GM18498 (cell line): ENCODE measurements at regions not wholly inside any gene's neighbourhood (a gene's known extent, or its start where the extent isn't known, plus 50 kb on each side); places are given as distances from the start of the nearest gene placed in this dataset.
A peak's percentile ranks its signal among the peaks of the same experiment; 100 is the strongest.
"Not testable (repeated sequence)": the region's sequence is repeated elsewhere in the genome, so short reads cannot be mapped to it uniquely, and the experiment has no call there.

Source experiments
- ATAC-seq: cut with Tn5 transposase; IDR thresholded peaks from one replicate; pipeline ENCODE4 v1.9.1; 2021; ENCODE audit warnings: mild to moderate bottlenecking, moderate library complexity; ENCODE audit not compliant: unreplicated experiment

DNA sequence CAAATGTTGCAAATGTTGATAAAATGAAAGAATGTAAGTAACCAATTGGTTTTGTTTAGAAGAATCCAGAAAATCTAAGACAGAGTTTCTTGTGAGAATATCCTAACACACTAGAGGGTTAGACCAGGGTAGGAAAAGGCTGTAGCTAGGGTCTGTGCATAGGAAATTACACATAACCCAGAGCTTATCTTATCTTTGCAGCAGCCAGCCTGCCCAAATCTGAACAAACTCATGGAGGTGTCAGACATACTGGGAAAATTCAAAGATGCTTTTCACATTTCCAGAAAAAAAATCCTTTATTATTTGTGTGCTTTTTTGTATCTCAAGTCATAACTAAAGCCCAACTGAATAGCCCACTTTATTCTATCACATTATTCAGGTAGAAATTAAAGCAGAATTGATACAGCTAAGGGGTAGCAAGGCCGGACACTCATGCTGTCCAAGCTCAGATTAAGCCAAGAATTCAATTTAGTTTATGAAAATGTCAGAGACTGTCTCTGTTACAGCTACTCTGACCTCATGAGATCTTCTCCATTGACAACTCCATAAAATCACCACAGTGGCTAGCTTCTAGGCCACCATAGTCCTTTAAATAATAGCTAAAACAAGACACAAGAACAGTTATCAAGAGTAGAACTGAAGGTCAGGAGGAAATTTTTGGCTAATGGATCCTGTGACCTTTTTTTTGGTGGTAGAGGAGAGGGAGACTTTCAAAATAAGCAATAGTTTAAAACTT lies 169.6 kb upstream of the RASSF8 start:
- ATAC-seq = no peak

DNA sequence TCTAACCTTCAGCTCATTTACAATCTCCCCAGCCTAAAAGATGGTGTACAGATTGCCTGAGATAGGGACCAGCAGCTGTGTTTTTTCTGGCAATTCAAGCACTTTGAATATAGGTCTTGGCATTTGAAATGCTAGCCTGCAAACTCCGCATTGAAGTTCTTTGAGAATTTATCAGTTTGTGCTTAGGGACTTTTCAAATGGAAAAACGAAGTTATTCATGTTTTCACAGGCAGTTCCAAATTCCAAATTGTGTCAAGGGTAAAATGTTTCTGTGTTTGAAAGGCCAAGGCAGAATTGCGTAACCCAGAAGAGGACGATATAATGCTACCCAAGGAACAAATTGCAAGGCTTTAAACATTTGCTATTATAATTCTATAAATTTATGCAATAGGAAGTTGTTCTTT lies 168.9 kb upstream of the RASSF8 start:
- ATAC-seq = no peak

DNA sequence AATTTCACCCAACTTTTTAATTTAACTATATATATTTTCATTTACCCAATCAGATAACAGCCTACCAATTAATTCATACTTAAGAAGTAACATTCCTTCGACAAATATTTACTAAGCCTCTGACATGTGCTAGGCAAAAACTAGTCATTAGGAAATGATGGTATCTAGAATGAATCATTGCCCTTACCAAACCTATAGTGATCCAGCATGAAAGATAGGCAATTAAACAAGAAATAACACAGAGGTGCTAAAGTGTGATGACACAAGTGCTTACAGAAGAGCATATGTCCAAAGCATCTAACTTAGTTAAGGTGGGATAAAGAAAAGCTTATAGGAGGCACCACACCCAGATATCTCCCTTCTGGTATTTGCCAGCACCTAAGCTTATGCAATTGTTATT lies 166.5 kb upstream of the RASSF8 start:
- no peak for ATAC-seq

DNA sequence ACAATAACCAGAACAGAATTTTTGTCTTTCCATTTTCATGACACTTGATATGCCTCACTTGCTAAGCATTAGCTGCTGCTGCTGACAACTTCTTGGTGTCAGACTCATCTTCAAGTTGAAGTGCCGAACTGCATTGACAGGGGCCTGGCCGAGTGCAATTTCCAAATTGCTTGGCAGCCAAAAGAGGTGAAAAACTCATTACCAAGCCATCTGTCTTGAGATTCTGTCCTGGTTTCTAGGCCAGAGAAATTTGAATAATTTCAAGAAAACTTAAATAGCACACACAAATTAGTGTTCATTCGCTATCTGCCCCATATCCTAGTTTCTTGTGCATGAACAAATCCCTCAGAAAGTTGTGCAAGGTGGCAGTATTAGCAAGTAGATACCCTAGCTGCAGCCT lies 165.3 kb upstream of the RASSF8 start:
- no peak for ATAC-seq

DNA sequence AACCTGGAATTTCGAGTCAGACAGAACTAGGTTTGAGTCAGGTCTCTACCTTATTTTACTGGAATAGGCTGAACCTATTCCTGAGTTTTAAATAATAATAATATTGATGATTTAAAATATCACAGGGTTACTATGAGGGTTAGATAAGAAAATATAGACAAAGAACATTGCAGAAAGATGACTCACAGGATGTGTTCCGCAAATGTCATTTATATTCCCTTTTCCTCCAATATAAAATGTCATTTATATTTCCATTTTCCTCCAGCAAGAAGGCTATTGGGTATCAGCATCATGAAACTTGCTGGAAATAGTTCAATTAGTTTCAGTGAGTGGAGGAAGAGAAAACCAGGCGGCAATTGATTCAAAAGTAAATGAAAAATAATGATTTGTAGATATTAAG lies 163.9 kb upstream of the RASSF8 start:
- ATAC-seq = no peak

DNA sequence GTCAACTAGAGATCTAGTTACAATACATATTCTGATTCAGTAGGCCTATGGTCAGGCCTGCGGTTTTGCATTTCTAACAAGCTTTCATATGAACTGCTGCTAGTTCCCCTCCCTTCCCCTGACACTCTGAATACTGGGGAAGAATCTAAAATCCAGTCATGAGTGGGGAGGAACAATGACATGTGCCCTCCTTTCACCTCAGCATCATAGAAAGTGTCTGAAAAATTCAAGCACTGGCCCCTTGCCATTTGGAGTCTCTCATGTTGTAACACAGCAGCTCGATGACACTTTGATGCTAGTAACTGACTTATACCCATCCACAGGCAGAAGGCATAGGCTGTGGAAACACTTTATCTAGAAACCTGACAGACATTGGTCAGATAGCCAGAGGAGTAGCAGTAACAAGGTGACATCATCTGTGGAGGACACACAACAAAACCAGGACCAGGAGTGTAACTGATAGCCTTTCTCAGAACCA lies 161.9 kb upstream of the RASSF8 start:
- no peak for ATAC-seq

DNA sequence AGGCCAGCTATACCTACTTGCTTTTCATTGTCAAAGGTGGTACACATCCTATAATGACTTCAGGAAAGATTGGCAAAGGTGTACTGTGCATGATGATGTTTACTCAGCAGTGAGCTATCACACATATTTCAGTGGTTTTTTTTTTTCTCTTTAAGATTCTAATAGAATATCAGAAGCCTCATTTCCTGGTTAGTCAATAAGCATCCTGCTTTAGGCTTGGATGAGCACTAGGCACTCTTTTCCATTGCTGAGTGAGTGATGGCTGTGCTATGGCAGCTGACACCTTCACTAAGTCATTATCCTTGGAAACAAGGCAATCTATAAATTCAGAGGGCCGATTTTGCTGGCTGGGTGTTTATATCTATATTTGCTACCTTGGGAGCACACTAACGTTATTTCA lies 161.1 kb upstream of the RASSF8 start:
- no peak for ATAC-seq

DNA sequence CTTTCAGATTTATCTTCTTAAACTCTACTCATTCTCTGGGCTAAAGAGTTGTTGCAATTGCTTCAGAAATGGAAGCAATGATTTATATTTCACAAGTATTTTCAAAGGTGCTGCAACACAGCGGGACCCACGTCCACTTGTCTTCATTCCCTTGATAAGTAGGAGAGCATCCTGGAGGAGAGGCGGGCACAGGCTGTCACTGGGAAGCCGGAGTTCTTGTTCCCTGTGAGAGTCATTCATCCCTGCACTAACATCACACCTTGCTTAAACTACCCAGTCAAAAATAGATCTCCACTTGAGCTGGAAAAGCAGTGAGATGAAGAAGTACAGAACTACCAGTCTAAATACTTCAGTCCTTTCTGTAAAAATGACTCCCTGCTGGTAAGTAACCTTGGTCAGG lies 160.5 kb upstream of the RASSF8 start:
- no peak for ATAC-seq

DNA sequence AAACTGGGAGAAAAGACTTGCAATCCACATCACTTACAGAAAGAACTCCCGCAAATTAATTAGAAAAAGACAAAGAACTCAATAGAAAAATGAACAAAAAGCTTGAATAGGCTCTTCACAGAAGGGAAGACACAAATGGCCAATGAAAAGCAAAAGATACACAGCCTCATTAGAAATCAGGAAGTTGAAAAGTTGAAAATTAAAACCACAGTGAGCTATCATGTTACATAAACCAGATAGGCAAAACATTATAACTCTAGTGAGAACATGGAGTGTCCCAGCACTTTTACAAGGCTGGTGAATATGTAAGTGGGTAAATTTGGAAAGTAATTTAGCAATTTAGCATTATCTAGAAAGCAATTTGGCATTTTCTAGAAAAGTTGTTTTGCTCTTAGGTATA lies 158.4 kb upstream of the RASSF8 start:
- no peak for ATAC-seq

DNA sequence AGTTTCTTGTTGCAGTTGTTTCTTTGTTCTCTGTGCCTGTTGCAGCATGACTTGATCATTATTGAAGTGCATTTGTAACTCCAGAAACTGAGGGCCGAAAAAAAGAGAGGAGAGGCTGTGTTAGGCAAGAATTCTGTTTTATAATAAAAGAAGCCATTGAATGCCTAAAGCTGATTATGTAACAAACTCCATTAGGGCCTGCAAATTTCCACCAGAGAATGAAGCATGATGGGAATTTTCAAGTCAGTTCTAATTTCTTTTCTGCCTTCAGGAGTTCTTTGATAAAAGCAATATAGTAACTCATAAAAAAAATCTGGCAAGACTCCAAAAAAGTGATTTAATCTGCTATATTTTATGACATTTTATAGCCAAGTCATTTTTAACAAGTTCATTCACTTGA lies 156.7 kb upstream of the RASSF8 start:
- ATAC-seq = no peak

DNA sequence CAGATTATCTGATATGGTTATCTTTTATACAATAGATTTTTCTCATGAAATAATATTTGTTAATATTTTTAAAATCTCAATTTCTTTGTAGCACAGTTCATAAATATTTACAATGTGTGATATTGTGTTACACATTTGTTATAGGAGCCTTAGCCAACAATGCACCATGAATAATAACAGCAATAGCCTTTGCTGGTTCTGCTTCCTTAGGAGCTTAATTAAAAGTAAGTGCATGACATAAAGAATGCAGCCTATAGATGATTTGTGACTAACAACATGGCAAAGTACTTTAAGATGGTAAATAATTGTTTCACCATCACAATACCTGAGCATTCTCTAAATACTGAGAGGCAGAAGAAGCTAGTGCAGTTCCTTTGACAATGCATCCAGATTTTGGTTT lies 156.3 kb upstream of the RASSF8 start:
- no peak for ATAC-seq

DNA sequence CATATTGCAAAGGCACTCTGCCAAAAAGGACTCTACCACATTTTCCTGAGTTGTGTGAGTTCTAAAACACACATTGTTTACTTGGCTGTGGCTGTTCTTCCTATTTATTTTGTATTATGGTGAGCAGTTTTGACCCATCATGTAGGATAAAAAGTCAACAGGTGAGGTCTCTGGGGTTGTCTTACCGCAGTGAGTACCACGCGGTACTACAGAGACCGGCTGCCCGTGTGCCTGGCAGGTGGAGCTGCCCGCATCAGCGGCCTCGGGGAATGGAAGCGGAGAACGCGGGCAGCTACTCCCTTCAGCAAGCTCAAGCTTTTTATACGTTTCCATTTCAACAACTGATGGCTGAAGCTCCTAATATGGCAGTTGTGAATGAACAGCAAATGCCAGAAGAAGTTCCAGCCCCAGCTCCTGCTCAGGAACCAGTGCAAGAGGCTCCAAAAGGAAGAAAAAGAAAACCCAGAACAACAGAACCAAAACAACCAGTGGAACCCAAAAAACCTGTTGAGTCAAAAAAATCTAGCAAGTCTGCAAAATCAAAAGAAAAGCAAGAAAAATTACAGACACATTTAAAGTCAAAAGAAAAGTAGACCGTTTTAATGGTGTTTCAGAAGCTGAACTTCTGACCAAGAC lies 155.3 kb upstream of the RASSF8 start:
- not testable (repeated sequence) for ATAC-seq

DNA sequence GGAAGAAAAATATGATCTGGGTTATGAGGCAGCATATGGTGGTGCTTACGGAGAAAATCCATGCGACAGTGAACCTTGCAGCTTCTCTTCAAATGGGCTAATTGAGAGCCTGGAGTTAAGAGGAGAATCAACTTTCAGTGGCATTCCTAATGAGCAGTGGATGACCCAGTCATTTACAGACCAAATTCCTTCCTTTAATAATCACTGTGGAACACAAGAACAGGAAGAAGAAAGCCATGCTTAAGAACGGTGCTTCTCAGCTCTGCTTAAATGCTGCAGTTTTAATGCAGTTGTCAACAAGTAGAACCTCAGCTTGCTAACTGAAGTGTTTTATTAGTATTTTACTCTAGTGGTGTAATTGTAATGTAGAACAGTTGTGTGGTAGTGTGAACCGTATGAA lies 154.2 kb upstream of the RASSF8 start:
- ATAC-seq = not testable (repeated sequence)

DNA sequence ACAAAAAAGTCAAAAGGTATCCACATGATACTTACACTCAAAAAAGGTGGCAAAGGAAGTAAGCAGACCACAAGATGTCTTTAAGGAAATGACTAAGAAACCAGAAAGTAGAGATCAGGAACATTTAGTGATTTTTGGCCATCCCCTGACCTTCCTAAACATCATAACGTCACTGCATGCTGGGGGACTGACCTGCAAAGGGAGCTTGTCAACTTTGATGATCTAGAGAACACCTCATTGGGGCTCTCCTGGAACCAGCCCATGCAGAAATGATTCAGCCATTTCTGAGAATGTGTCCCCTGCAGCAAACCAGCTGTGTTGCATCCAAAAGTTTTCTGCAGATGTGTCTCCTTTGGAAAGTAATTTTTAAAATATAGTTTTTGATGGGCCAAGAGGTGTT lies 152.2 kb upstream of the RASSF8 start:
- no peak for ATAC-seq

DNA sequence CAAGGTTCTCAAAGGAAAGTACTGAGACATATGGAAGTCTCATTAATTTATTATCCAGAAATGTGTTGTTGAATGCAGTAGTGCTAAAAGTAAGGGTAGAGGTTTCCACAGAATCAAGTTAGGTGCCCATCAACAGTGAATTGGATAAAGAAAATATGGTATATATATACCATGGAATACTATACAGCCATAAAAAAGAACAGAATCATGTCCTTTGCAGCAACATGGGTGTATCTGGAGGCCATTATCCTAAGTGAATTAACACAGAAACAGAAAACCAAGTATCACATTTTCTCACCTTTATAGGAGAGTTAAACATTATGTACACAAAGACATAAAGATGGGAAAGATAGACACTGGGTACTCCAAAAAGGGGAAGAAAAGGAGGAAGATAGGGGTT lies 149.9 kb upstream of the RASSF8 start:
- no peak for ATAC-seq

DNA sequence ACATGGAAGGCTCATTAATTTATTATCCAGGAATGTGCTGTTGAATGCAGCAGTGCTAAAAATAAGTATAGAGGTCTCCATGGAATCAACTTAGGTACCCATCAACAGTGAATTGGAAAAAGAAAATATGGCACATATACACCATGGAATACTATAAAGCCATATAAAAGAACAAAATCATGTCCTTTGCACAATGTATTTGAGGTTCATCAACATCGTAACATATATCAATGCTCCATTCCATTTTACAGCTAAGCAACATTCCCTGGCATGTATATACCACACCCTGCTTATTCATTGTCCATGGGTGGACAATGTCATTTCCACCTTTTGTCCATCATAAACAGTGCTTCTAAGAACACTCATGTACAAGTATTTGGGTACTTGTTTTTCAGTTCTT lies 147.8 kb upstream of the RASSF8 start:
- no peak for ATAC-seq

DNA sequence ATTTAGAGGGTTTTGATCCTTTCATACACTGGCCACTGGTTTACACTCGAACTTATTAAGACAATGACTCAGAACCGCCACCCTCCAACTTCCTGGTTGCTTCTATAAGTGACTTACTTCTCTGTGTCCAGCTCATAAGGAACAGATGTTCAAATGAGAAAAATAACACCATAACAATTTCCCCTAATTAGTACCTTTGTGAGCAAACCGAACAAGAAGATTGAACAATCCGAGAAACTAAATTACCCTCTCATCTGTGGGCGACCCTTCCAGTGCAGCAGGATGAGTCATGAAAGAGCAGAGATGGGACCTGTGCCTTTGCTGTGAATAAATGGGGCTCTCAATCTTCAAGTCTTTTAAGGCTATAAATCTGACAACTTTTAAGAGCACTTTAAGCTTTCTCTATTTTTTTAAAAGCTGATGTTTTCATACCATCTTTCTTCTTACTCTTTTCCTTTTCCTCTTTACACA lies 146.8 kb upstream of the RASSF8 start:
- ATAC-seq = peak; percentile 60

DNA sequence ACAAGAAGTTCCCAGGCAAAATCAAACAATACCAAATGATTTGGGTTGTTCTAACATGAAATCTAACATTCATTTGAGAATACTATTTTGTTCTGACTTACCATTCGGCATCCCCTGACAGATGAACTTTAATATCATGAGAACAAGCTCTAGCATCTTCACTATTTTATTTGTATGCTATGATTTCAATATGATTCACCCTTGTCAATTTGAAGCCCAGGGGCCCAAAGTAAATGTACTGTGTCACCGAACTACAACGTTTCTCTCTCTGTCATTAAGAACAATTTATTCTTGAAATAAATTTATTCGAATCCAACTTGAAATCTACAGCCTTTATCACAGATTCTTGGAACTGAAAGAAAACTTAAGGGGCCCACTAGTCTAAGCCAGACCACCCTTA lies 146.2 kb upstream of the RASSF8 start:
- ATAC-seq = no peak

DNA sequence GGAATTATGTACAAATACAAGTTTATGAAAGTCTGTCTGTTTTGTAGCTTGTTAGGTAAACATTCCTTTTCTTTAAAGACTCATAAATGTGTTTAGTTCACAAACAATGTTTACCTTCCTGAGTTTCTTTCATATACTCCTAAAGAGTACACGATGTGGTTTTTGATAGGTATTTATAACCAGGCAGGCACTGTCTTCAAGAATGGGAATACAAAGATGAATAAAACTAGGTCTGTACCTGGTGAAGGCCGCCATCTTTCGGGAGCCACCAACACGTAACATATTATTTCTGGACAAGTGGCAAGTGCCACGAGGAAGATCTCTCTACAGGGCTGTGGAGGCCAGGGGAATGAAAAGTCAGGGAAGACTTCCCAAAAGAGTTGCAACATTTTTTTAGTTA lies 144.6 kb upstream of the RASSF8 start:
- no peak for ATAC-seq

DNA sequence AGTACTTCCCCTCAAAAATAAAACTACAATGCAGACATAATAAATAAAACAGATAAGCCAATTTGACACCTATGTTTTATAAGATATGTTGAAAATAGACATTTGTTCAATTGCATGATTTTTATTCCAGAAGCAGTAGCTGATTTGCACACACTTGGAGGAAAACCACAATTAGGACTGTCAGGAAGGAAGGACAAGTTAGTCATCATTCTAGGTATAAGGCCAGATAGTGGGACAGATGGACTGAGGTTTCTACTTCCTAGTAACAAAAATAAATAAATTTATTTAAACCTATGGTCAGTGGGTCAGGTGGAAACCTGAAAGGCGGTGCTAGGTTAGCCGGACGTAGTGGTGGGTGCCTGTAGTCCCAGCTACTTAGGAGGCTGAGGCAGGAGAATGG lies 141.8 kb upstream of the RASSF8 start:
- no peak for ATAC-seq

DNA sequence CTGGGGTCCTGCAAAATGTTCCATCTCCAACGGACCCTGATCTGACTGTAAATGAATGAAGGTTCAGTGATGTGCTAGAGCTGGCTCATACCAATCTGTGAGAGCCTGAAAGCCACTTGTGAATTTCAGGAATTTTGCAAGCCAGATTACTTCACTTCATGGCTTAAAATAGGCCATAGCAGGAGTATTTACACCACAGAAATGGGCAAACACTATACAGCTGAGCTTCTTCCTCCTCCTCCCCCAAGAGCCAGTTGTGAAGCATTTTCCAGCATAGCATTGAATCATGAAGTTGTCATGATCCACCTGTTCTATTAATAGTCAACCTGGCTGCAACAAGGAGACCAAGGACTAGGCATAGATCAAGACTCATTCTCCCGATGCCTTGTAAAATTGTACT lies 141.3 kb upstream of the RASSF8 start:
- no peak for ATAC-seq

DNA sequence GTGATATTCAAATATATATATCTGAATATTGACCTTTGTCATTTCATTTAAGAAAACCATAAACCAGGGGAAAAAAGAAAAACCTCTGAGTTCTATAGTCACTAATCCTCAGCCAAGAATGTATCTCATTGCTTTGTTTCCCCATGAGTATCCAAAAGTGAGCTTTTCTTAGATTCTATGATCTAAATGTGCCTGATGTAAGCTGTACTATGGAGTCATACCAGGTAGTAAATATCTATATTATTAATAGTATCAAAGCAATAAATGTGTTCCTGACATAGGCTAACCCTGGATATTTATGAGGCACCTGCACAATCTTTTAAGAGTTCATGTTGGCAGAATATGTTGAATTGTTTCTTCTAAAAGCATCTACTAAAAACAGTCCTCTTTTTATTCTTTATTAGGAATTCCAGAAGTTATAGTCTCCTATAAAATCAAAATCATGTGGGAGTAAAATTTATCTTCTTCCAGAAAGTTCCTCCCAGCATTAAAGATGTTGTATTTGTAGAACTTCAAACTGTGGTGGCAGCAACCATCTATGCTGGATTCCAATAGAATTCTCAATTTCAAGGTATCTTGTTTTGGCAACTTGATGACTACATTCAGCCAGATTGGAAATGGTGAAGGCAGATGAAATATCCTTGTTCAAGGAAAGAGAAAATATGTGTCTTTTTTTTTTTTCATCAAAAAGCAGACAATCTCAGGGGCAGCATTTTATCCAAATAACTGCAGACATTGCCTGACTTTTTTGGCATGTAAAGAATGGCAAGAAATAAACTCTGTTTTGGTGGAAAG lies 139.7 kb upstream of the RASSF8 start:
- ATAC-seq = no peak
